DOHH2 (cell line): ENCODE measurements at regions not wholly inside any gene's neighbourhood (a gene's known extent, or its start where the extent isn't known, plus 50 kb on each side); places are given as distances from the start of the nearest gene placed in this dataset.

Source experiments
- H3F3A ChIP-seq: fragments of 200-600 bp; sonication (generic), shearing (Covaris generic); 2 replicates; pipeline ENCODE4 v1.6.0; 2016; ENCODE audit warnings: antibody characterized with exemption, mild to moderate bottlenecking; ENCODE audit not compliant: control insufficient read depth, insufficient read depth
- H3K27ac ChIP-seq: fragments of 200-600 bp; sonication (generic); 2 replicates; pipeline ENCODE4 v1.5.1; 2014; ENCODE audit warnings: low read depth, mild to moderate bottlenecking, low read length, moderate library complexity
- H3K27me3 ChIP-seq: fragments of 200-600 bp; sonication (generic); 2 replicates; pipeline ENCODE4 v1.6.1; 2014; ENCODE audit warnings: mild to moderate bottlenecking, low read length, mixed read lengths; ENCODE audit not compliant: control insufficient read depth
- H3K36me3 ChIP-seq: fragments of 200-600 bp; sonication (generic); 2 replicates; pipeline ENCODE4 v1.6.1; 2014; ENCODE audit warnings: mild to moderate bottlenecking, low read length, moderate library complexity, mixed read lengths; ENCODE audit not compliant: control insufficient read depth
- H3K4me1 ChIP-seq: fragments of 200-600 bp; sonication (generic); 2 replicates; pipeline ENCODE4 v1.6.1; 2014; ENCODE audit warnings: mild to moderate bottlenecking, low read length, mixed read lengths; ENCODE audit not compliant: control insufficient read depth
- H3K4me2 ChIP-seq: fragments of 200-600 bp; sonication (generic); 2 replicates; pipeline ENCODE4 v1.6.0; 2014; ENCODE audit warnings: mild to moderate bottlenecking, low read length, moderate library complexity
- H3K4me3 ChIP-seq: fragments of 200-600 bp; sonication (generic); 2 replicates; pipeline ENCODE4 v1.5.1; 2014; ENCODE audit warnings: mild to moderate bottlenecking, low read length, mixed read lengths
- H3K79me2 ChIP-seq: fragments of 200-600 bp; sonication (generic); 2 replicates; pipeline ENCODE4 v1.6.1; 2014; ENCODE audit warnings: mild to moderate bottlenecking, low read length, mixed read lengths; ENCODE audit not compliant: control insufficient read depth
- H3K9me2 ChIP-seq: fragments of 200-600 bp; sonication (generic); replicated peaks from 2 replicates; pipeline ENCODE4 v1.6.1; 2014; ENCODE audit warnings: mild to moderate bottlenecking, low read length, mixed read lengths; ENCODE audit not compliant: control insufficient read depth
- H3K9me3 ChIP-seq: fragments of 200-600 bp; sonication (generic); 2 replicates; pipeline ENCODE4 v1.6.1; 2014; ENCODE audit warnings: antibody characterized with exemption, low read length, mixed read lengths; ENCODE audit not compliant: control insufficient read depth, insufficient read depth
- H4K20me1 ChIP-seq: fragments of 200-600 bp; sonication (generic); 2 replicates; pipeline ENCODE4 v1.6.0; 2014; ENCODE audit warnings: low read depth, mild to moderate bottlenecking, antibody characterized with exemption, low read length, moderate library complexity; ENCODE audit not compliant: control insufficient read depth, insufficient read depth
- CTCF ChIP-seq: fragments of 200-600 bp; sonication (generic); IDR thresholded peaks from one replicate; pipeline ENCODE4 v1.5.1; 2014; ENCODE audit warnings: antibody characterized with exemption, mild to moderate bottlenecking, low read depth, low read length; ENCODE audit not compliant: poor library complexity, severe bottlenecking
- EZH2phosphoT487 ChIP-seq: fragments of 200-600 bp; sonication (generic); IDR thresholded peaks from 2 replicates; pipeline ENCODE4 v1.6.1; 2017; ENCODE audit warnings: borderline replicate concordance, mild to moderate bottlenecking, antibody characterized with exemption, low read length, moderate library complexity, mixed read lengths

- H4K20me1 ChIP-seq = no peaks in the 10 kb centered on the region
- no peak overlapping the region for H3K4me3 ChIP-seq
- no peaks in the 10 kb centered on the region for H3K79me2 ChIP-seq
- no peak overlapping the region for H3K4me2 ChIP-seq
- H3F3A ChIP-seq = no peaks in the 10 kb centered on the region
- no peak for TF ChIP-seq EZH2phosphoT487
- TF ChIP-seq CTCF = no peak
- H3K4me1 ChIP-seq = no peaks in the 10 kb centered on the region
- H3K27ac ChIP-seq = no peak overlapping the region
- no peaks in the 10 kb centered on the region for H3K27me3 ChIP-seq
- H3K9me3 ChIP-seq = no peaks in the 10 kb centered on the region
- H3K36me3 ChIP-seq = no peaks in the 10 kb centered on the region
- no peaks in the 10 kb centered on the region for H3K9me2 ChIP-seq
Measured at GRCh38 chr4:31148990-31149389, 428.8 kb downstream of the PCDH7 start.

- Histone ChIP-seq H3K9me2 (no peaks in the 10 kb centered on the region), H3K4me3 (no peak overlapping the region), H3K9me3 (no peaks in the 10 kb centered on the region), H3K79me2 (no peaks in the 10 kb centered on the region), H3K4me2 (no peak overlapping the region), H3K27ac (no peak overlapping the region), H3K27me3 (no peaks in the 10 kb centered on the region), H3K4me1 (no peaks in the 10 kb centered on the region), H3K36me3 (no peaks in the 10 kb centered on the region), H3F3A (no peaks in the 10 kb centered on the region), H4K20me1 (no peaks in the 10 kb centered on the region)
- TF ChIP-seq EZH2phosphoT487 = no peak
Measured at GRCh38 chr4:31156221-31156620, 436.1 kb downstream of the PCDH7 start.

DNA sequence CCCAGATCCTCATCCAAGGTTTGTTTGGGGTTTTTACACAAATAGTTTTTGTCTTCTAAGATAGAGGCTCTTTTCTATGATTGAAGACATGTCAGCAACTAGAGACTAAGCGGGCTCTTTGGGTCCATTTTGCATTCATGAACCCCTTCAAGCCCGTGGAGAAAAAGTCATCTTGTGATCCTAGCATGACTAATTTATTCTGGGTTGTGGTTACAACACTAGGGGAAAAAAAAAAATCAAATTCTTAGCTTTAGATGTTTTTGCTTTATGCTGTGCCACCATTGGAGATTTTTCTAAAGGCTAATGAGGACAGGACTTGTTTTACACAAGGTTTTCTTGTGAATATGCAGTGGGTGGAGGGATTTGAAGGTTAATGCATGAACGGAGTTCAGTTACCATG is 440.0 kb downstream of the PCDH7 start:
- Histone ChIP-seq H3K4me2 (no peak overlapping the region), H3K27me3 (no peaks in the 10 kb centered on the region), H3K79me2 (no peaks in the 10 kb centered on the region), H3K9me2 (no peaks in the 10 kb centered on the region), H3K27ac (no peak overlapping the region), H3K36me3 (no peaks in the 10 kb centered on the region), H3K9me3 (no peaks in the 10 kb centered on the region), H3F3A (no peaks in the 10 kb centered on the region), H3K4me3 (no peak overlapping the region), H3K4me1 (no peaks in the 10 kb centered on the region), H4K20me1 (no peaks in the 10 kb centered on the region)
- TF ChIP-seq EZH2phosphoT487 = no peak
- TF ChIP-seq CTCF = no peak

GRCh38 chr4:31169846-31170245 is 449.7 kb downstream of the PCDH7 start:
- H3K4me1 ChIP-seq = no peaks in the 10 kb centered on the region
- H3K9me2 ChIP-seq = no peaks in the 10 kb centered on the region
- no peaks in the 10 kb centered on the region for H3K79me2 ChIP-seq
- H3K27me3 ChIP-seq = no peaks in the 10 kb centered on the region
- H3K4me2 ChIP-seq = no peak overlapping the region
- no peaks in the 10 kb centered on the region for H3K9me3 ChIP-seq
- H4K20me1 ChIP-seq = no peaks in the 10 kb centered on the region
- H3K27ac ChIP-seq = no peak overlapping the region
- H3K4me3 ChIP-seq = no peak overlapping the region
- no peaks in the 10 kb centered on the region for H3K36me3 ChIP-seq
- TF ChIP-seq EZH2phosphoT487 (no peak), CTCF (no peak)
- H3F3A ChIP-seq = no peaks in the 10 kb centered on the region
